Astrocyte (in vitro differentiated cells and primary cell): ENCODE measurements at regions not wholly inside any gene's neighbourhood (a gene's known extent, or its start where the extent isn't known, plus 50 kb on each side); places are given as distances from the start of the nearest gene placed in this dataset.
"Not testable (repeated sequence)": the region's sequence is repeated elsewhere in the genome, so short reads cannot be mapped to it uniquely, and the experiment has no call there.

Experiments
- CTCF ChIP-seq: IDR thresholded peaks from 2 replicates; pipeline ENCODE4 v1.5.1; 2011; ENCODE audit warnings: low read depth, mild to moderate bottlenecking, inconsistent platforms, low read length, moderate library complexity; ENCODE audit not compliant: insufficient read depth
- EZH2 ChIP-seq: IDR thresholded peaks from 2 replicates; pipeline ENCODE4 v1.6.1; 2012; ENCODE audit warnings: mild to moderate bottlenecking, low read length, inconsistent platforms; ENCODE audit not compliant: insufficient read depth

GRCh38 chr16:29182940-29183868, 198.4 kb downstream of the LAT start:
- not testable (repeated sequence) for TF ChIP-seq CTCF, EZH2
